WTC11 (cell line): ENCODE measurements at regions not wholly inside any gene's neighbourhood (a gene's known extent, or its start where the extent isn't known, plus 50 kb on each side); places are given as distances from the start of the nearest gene placed in this dataset.

Experiments used
- ATAC-seq: fragments of 200-7000 bp; cut with Tn5 transposase; 2 replicates; pipeline ENCODE4 v1.10.0; 2021; ENCODE audit warnings: mild to moderate bottlenecking, moderate library complexity
- CTCF ChIA-PET: fragments of 300-600 bp; sonication (Branson Sonifier 250); formaldehyde crosslinking; loops from one replicate; lab custom pipeline; 2021; ENCODE audit warnings: antibody characterized with exemption; lab: Charles Lee
- POLR2A ChIA-PET: fragments of 350-600 bp; sonication (Branson Sonifier 250); formaldehyde crosslinking; loops from one replicate; lab custom pipeline; 2021; ENCODE audit warnings: antibody characterized with exemption; lab: Charles Lee
- DNase-seq: peaks from one replicate; pipeline ENCODE4 v3.0.0; 2021; ENCODE audit warnings: low spot score
- H3K27ac Mint-ChIP-seq: 2 replicates; pipeline ENCODE4 v1.8.0; 2021; ENCODE audit warnings: mixed read lengths
- H3K27me3 Mint-ChIP-seq: 2 replicates; pipeline ENCODE4 v1.8.0; 2021; ENCODE audit warnings: low read depth, mild to moderate bottlenecking, moderate library complexity, mixed read lengths
- H3K36me3 Mint-ChIP-seq: 2 replicates; pipeline ENCODE4 v1.8.0; 2021; ENCODE audit warnings: mixed read lengths
- H3K4me1 Mint-ChIP-seq: 2 replicates; pipeline ENCODE4 v1.8.0; 2022; ENCODE audit warnings: mixed read lengths
- H3K4me3 Mint-ChIP-seq: 2 replicates; pipeline ENCODE4 v1.8.0; 2021; ENCODE audit warnings: mild to moderate bottlenecking, moderate library complexity, mixed read lengths
- H3K9me3 Mint-ChIP-seq: 2 replicates; pipeline ENCODE4 v1.8.0; 2021; ENCODE audit warnings: mixed read lengths
- CREB1 ChIP-seq: sonication (generic); formaldehyde crosslinking; IDR thresholded peaks from 2 replicates; pipeline ENCODE4 v1.8.0; 2023; ENCODE audit warnings: mild to moderate bottlenecking, missing genetic modification reagents
- ELF4 ChIP-seq: sonication (generic); formaldehyde crosslinking; IDR thresholded peaks from 2 replicates; pipeline ENCODE4 v1.8.1; 2022; ENCODE audit warnings: low read depth, mild to moderate bottlenecking, moderate library complexity, missing genetic modification reagents
- EMX1 ChIP-seq: fragments of 250-450 bp; sonication (Bioruptor Pico); IDR thresholded peaks from 2 replicates; pipeline ENCODE4 v1.8.0; 2021; ENCODE audit warnings: mild to moderate bottlenecking
- HMGA2 ChIP-seq: fragments of 250-450 bp; sonication (Bioruptor Pico); IDR thresholded peaks from 2 replicates; pipeline ENCODE4 v1.4.0; 2021; ENCODE audit warnings: mild to moderate bottlenecking, moderate library complexity
- KAT7 ChIP-seq: sonication (generic); formaldehyde crosslinking; IDR thresholded peaks from 2 replicates; pipeline ENCODE4 v1.8.1; 2023; ENCODE audit warnings: missing genetic modification reagents, mild to moderate bottlenecking, borderline replicate concordance
- MXD4 ChIP-seq: fragments of 250-450 bp; sonication (Bioruptor Pico); IDR thresholded peaks from 2 replicates; pipeline ENCODE4 v1.8.0; 2021; ENCODE audit warnings: mild to moderate bottlenecking, moderate library complexity, borderline replicate concordance
- NFE2L1 ChIP-seq: sonication (generic); formaldehyde crosslinking; IDR thresholded peaks from 2 replicates; pipeline ENCODE4 v1.8.1; 2023; ENCODE audit warnings: missing genetic modification reagents
- NFYB ChIP-seq: sonication (generic); formaldehyde crosslinking; conservative IDR thresholded peaks from 2 replicates; pipeline ENCODE4 v1.8.0; 2022; ENCODE audit warnings: low read depth, missing genetic modification reagents
- NR3C1 ChIP-seq: sonication (generic); formaldehyde crosslinking; conservative IDR thresholded peaks from 2 replicates; pipeline ENCODE4 v1.8.1; 2023; ENCODE audit warnings: low read depth, mild to moderate bottlenecking, missing genetic modification reagents
- RORB ChIP-seq: fragments of 250-450 bp; sonication (Bioruptor Pico); IDR thresholded peaks from 2 replicates; pipeline ENCODE4 v1.9.0; 2021; ENCODE audit warnings: mild to moderate bottlenecking
- TEAD1 ChIP-seq: sonication (generic); formaldehyde crosslinking; IDR thresholded peaks from 2 replicates; pipeline ENCODE4 v1.8.0; 2022; ENCODE audit warnings: mild to moderate bottlenecking, missing genetic modification reagents
- ZNF263 ChIP-seq: sonication (generic); formaldehyde crosslinking; IDR thresholded peaks from 2 replicates; pipeline ENCODE4 v1.8.1; 2022; ENCODE audit warnings: low read depth, mild to moderate bottlenecking, moderate library complexity, missing genetic modification reagents
- ZNF416 ChIP-seq: fragments of 250-450 bp; sonication (Bioruptor Pico); IDR thresholded peaks from 2 replicates; pipeline ENCODE4 v1.9.0; 2021; ENCODE audit warnings: mild to moderate bottlenecking, inconsistent platforms
- TF ChIP-seq, protein P1 (sequence below): sonication (generic); formaldehyde crosslinking; IDR thresholded peaks from 2 replicates; pipeline ENCODE4 v1.8.0; 2022; ENCODE audit warnings: mild to moderate bottlenecking, missing genetic modification reagents
- TF ChIP-seq, protein P2 (sequence below): fragments of 250-450 bp; sonication (Bioruptor Pico); IDR thresholded peaks from 2 replicates; pipeline ENCODE4 v1.8.0; 2021; ENCODE audit warnings: mild to moderate bottlenecking
- TF ChIP-seq, protein P3 (sequence below): fragments of 250-450 bp; sonication (Bioruptor Pico); IDR thresholded peaks from 2 replicates; pipeline ENCODE4 v1.9.0; 2021; ENCODE audit warnings: mild to moderate bottlenecking
- TF ChIP-seq, protein P4 (sequence below): sonication (generic); formaldehyde crosslinking; IDR thresholded peaks from 2 replicates; pipeline ENCODE4 v1.8.1; 2023; ENCODE audit warnings: mild to moderate bottlenecking, missing genetic modification reagents, borderline replicate concordance
- TF ChIP-seq, protein P5 (sequence below): fragments of 250-450 bp; sonication (Bioruptor Pico); IDR thresholded peaks from 2 replicates; pipeline ENCODE4 v2.1.2; 2022; ENCODE audit warnings: mild to moderate bottlenecking, moderate library complexity
- TF ChIP-seq, protein P6 (sequence below): sonication (generic); formaldehyde crosslinking; IDR thresholded peaks from 2 replicates; pipeline ENCODE4 v1.8.0; 2023; ENCODE audit warnings: mild to moderate bottlenecking, missing genetic modification reagents

DNA sequence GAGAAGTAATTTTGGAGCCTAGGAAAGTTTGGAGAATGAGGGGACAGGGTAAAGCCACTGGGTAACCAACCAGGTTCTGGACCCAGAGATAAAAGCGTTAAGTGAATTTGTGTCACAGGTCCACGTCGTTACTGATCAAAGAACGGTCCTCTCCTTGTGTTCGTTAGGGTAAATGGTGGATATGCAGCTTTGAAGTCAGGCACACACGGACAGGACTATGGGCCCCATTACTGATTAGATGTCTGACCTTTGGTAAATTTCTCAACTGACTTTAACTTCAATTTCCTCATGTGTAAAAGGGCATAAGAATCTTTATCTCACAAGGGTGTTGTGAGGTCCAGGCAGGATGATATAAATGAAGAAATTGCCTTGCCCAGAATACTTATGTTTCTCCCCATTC is 76.6 kb downstream of the EMP1 start:
- Mint-ChIP-seq H3K36me3 (no peaks in the 10 kb centered on the region), H3K9me3 (peaks cover 7% of the 10 kb centered on the region), H3K4me1 (peaks cover 31% of the 10 kb centered on the region), H3K27ac (no peak overlapping the region), H3K4me3 (no peak overlapping the region), H3K27me3 (no peaks in the 10 kb centered on the region; the same call in none of the 2 replicates)
- CTCF ChIA-PET: interaction anchor here (3.0 to 8.3 kb wide), 2 partner anchors 18 to 709 kb away, joined by 7 to 118 read pairs; no protein-coding TSS in a partner anchor
- ATAC-seq (no peak), DNase-seq (no peak)
- POLR2A ChIA-PET: no interaction called here
- TF ChIP-seq, protein P1, sequence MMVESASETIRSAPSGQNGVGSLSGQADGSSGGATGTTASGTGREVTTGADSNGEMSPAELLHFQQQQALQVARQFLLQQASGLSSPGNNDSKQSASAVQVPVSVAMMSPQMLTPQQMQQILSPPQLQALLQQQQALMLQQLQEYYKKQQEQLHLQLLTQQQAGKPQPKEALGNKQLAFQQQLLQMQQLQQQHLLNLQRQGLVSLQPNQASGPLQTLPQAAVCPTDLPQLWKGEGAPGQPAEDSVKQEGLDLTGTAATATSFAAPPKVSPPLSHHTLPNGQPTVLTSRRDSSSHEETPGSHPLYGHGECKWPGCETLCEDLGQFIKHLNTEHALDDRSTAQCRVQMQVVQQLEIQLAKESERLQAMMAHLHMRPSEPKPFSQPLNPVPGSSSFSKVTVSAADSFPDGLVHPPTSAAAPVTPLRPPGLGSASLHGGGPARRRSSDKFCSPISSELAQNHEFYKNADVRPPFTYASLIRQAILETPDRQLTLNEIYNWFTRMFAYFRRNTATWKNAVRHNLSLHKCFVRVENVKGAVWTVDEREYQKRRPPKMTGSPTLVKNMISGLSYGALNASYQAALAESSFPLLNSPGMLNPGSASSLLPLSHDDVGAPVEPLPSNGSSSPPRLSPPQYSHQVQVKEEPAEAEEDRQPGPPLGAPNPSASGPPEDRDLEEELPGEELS (CRISPR knock-in tag): no peak
- TF ChIP-seq, protein P2, sequence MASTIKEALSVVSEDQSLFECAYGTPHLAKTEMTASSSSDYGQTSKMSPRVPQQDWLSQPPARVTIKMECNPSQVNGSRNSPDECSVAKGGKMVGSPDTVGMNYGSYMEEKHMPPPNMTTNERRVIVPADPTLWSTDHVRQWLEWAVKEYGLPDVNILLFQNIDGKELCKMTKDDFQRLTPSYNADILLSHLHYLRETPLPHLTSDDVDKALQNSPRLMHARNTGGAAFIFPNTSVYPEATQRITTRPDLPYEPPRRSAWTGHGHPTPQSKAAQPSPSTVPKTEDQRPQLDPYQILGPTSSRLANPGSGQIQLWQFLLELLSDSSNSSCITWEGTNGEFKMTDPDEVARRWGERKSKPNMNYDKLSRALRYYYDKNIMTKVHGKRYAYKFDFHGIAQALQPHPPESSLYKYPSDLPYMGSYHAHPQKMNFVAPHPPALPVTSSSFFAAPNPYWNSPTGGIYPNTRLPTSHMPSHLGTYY: no peak
- TF ChIP-seq EMX1 (CRISPR knock-in tag) (no peak), NR3C1 (no peak), KAT7 (CRISPR knock-in tag) (no peak), NFYB (CRISPR knock-in tag) (no peak), ELF4 (CRISPR knock-in tag) (no peak), TEAD1 (CRISPR knock-in tag) (no peak), HMGA2 (CRISPR knock-in tag) (no peak), RORB (CRISPR knock-in tag) (no peak), CREB1 (CRISPR knock-in tag) (no peak), MXD4 (CRISPR knock-in tag) (no peak), ZNF263 (CRISPR knock-in tag) (no peak), ZNF416 (CRISPR knock-in tag) (no peak), NFE2L1 (no peak)
- TF ChIP-seq, protein P3, sequence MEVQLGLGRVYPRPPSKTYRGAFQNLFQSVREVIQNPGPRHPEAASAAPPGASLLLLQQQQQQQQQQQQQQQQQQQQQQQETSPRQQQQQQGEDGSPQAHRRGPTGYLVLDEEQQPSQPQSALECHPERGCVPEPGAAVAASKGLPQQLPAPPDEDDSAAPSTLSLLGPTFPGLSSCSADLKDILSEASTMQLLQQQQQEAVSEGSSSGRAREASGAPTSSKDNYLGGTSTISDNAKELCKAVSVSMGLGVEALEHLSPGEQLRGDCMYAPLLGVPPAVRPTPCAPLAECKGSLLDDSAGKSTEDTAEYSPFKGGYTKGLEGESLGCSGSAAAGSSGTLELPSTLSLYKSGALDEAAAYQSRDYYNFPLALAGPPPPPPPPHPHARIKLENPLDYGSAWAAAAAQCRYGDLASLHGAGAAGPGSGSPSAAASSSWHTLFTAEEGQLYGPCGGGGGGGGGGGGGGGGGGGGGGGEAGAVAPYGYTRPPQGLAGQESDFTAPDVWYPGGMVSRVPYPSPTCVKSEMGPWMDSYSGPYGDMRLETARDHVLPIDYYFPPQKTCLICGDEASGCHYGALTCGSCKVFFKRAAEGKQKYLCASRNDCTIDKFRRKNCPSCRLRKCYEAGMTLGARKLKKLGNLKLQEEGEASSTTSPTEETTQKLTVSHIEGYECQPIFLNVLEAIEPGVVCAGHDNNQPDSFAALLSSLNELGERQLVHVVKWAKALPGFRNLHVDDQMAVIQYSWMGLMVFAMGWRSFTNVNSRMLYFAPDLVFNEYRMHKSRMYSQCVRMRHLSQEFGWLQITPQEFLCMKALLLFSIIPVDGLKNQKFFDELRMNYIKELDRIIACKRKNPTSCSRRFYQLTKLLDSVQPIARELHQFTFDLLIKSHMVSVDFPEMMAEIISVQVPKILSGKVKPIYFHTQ (CRISPR knock-in tag): no peak
- TF ChIP-seq, protein P4, sequence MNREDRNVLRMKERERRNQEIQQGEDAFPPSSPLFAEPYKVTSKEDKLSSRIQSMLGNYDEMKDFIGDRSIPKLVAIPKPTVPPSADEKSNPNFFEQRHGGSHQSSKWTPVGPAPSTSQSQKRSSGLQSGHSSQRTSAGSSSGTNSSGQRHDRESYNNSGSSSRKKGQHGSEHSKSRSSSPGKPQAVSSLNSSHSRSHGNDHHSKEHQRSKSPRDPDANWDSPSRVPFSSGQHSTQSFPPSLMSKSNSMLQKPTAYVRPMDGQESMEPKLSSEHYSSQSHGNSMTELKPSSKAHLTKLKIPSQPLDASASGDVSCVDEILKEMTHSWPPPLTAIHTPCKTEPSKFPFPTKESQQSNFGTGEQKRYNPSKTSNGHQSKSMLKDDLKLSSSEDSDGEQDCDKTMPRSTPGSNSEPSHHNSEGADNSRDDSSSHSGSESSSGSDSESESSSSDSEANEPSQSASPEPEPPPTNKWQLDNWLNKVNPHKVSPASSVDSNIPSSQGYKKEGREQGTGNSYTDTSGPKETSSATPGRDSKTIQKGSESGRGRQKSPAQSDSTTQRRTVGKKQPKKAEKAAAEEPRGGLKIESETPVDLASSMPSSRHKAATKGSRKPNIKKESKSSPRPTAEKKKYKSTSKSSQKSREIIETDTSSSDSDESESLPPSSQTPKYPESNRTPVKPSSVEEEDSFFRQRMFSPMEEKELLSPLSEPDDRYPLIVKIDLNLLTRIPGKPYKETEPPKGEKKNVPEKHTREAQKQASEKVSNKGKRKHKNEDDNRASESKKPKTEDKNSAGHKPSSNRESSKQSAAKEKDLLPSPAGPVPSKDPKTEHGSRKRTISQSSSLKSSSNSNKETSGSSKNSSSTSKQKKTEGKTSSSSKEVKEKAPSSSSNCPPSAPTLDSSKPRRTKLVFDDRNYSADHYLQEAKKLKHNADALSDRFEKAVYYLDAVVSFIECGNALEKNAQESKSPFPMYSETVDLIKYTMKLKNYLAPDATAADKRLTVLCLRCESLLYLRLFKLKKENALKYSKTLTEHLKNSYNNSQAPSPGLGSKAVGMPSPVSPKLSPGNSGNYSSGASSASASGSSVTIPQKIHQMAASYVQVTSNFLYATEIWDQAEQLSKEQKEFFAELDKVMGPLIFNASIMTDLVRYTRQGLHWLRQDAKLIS: no peak
- TF ChIP-seq, protein P5, sequence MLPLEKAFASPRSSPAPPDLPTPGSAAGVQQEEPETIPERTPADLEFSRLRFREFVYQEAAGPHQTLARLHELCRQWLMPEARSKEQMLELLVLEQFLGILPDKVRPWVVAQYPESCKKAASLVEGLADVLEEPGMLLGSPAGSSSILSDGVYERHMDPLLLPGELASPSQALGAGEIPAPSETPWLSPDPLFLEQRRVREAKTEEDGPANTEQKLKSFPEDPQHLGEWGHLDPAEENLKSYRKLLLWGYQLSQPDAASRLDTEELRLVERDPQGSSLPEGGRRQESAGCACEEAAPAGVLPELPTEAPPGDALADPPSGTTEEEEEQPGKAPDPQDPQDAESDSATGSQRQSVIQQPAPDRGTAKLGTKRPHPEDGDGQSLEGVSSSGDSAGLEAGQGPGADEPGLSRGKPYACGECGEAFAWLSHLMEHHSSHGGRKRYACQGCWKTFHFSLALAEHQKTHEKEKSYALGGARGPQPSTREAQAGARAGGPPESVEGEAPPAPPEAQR (CRISPR knock-in tag): no peak
- TF ChIP-seq, protein P6, sequence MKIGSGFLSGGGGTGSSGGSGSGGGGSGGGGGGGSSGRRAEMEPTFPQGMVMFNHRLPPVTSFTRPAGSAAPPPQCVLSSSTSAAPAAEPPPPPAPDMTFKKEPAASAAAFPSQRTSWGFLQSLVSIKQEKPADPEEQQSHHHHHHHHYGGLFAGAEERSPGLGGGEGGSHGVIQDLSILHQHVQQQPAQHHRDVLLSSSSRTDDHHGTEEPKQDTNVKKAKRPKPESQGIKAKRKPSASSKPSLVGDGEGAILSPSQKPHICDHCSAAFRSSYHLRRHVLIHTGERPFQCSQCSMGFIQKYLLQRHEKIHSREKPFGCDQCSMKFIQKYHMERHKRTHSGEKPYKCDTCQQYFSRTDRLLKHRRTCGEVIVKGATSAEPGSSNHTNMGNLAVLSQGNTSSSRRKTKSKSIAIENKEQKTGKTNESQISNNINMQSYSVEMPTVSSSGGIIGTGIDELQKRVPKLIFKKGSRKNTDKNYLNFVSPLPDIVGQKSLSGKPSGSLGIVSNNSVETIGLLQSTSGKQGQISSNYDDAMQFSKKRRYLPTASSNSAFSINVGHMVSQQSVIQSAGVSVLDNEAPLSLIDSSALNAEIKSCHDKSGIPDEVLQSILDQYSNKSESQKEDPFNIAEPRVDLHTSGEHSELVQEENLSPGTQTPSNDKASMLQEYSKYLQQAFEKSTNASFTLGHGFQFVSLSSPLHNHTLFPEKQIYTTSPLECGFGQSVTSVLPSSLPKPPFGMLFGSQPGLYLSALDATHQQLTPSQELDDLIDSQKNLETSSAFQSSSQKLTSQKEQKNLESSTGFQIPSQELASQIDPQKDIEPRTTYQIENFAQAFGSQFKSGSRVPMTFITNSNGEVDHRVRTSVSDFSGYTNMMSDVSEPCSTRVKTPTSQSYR (CRISPR knock-in tag): no peak
